Liver (tissue), 7 donors: ENCODE measurements at regions not wholly inside any gene's neighbourhood (a gene's known extent, or its start where the extent isn't known, plus 50 kb on each side); places are given as distances from the start of the nearest gene placed in this dataset.

Source experiments
- DNase-seq: peaks from one replicate; pipeline ENCODE4 v3.0.0-alpha.2; 2017; ENCODE audit warnings: low spot score
- H3K27ac ChIP-seq, 2 donors: one replicate each; pipeline ENCODE4 v1.7.0; 2013; ENCODE audit warnings: inconsistent platforms in 2 of 2, low read length in 2 of 2, control low read depth in 1 of 2, low read depth in 1 of 2, mild to moderate bottlenecking in 1 of 2
- H3K27me3 ChIP-seq, 4 donors: one replicate each; pipeline versions ENCODE4 v1.6.1 to v1.7.0; 2013; ENCODE audit warnings: low read length in 3 of 4, inconsistent platforms in 1 of 4, mild to moderate bottlenecking in 1 of 4, moderate library complexity in 1 of 4; ENCODE audit not compliant: control insufficient read depth in 4 of 4, insufficient read depth in 4 of 4
- H3K36me3 ChIP-seq, 4 donors: one replicate each; pipeline versions ENCODE4 v1.6.1 to v1.7.0; 2013; ENCODE audit warnings: low read length in 3 of 4, mild to moderate bottlenecking in 3 of 4, low read depth in 1 of 4, moderate library complexity in 1 of 4; ENCODE audit not compliant: control insufficient read depth in 4 of 4, insufficient read depth in 3 of 4
- H3K4me1 ChIP-seq, 4 donors: one replicate each; pipeline versions ENCODE4 v1.6.1 to v1.7.0; 2013; ENCODE audit warnings: low read length in 3 of 4, mild to moderate bottlenecking in 3 of 4, moderate library complexity in 1 of 4; ENCODE audit not compliant: control insufficient read depth in 4 of 4, insufficient read depth in 4 of 4
- H3K4me3 ChIP-seq, 3 donors: one replicate each; pipeline versions ENCODE4 v1.6.1 to v1.7.0; 2013; ENCODE audit warnings: low read length in 3 of 3, control low read depth in 1 of 3, low read depth in 1 of 3, mild to moderate bottlenecking in 1 of 3
- H3K9ac ChIP-seq, 2 donors: one replicate each; pipeline ENCODE4 v1.7.0; 2013; ENCODE audit warnings: low read length in 2 of 2, mild to moderate bottlenecking in 2 of 2, moderate library complexity in 2 of 2, control low read depth in 1 of 2, low read depth in 1 of 2
- H3K9me3 ChIP-seq, 4 donors: one replicate each; pipeline versions ENCODE4 v1.6.1 to v1.7.0; 2013; ENCODE audit warnings: low read length in 3 of 4; ENCODE audit not compliant: control insufficient read depth in 4 of 4
- ATF3 ChIP-seq: IDR thresholded peaks from 2 replicates; pipeline ENCODE4 v1.6.1; 2016; ENCODE audit warnings: antibody characterized with exemption
- FOXA2 ChIP-seq: IDR thresholded peaks from 2 replicates; pipeline ENCODE4 v1.6.1; 2016; ENCODE audit warnings: antibody characterized with exemption
- JUND ChIP-seq, 2 donors: IDR thresholded peaks; 2 replicates each; pipeline ENCODE4 v1.6.1; 2016; ENCODE audit warnings: antibody characterized with exemption in 2 of 2
- MAX ChIP-seq: IDR thresholded peaks from 2 replicates; pipeline ENCODE4 v1.6.1; 2016; ENCODE audit warnings: antibody characterized with exemption
- NR2F2 ChIP-seq: IDR thresholded peaks from 2 replicates; pipeline ENCODE4 v1.6.1; 2016; ENCODE audit warnings: antibody characterized with exemption
- RAD21 ChIP-seq, 2 donors: IDR thresholded peaks; 2 replicates each; pipeline ENCODE4 v1.6.1; 2016; ENCODE audit warnings: antibody characterized with exemption in 2 of 2, mild to moderate bottlenecking in 2 of 2
- REST ChIP-seq: IDR thresholded peaks from 2 replicates; pipeline ENCODE4 v1.6.1; 2016; ENCODE audit warnings: antibody characterized with exemption, mild to moderate bottlenecking
- YY1 ChIP-seq: IDR thresholded peaks from 2 replicates; pipeline ENCODE4 v1.6.1; 2016; ENCODE audit warnings: antibody characterized with exemption, mild to moderate bottlenecking
- WGBS: extraction: QIAGEN DNeasy Blood & Tissue Kit; methylation state at CpG from one replicate; pipeline ENCODE4 v1.1.7; 2013; 5-methylcytosine and 5-hydroxymethylcytosine counted together
- donor health status: healthy.
- donor health status: healthy.
- donor health status: healthy.
- donor health status: healthy.

- 96% methylated on average over 4 of the region's 4 CpGs for WGBS
- H3K9ac ChIP-seq, result no peak overlapping the region
Observed at GRCh38 chr20:57872816-57873409, 163.1 kb upstream of the PMEPA1 start.

GRCh38 chr20:57871237-57871632, 161.4 kb upstream of the PMEPA1 start:
- peaks cover 0 to 10% (median 2%) of the 10 kb centered on the region in 4 donors for H3K27me3 ChIP-seq
- H3K4me3 ChIP-seq, result no peak overlapping the region
- H3K36me3 ChIP-seq, result no peaks in the 10 kb centered on the region
- WGBS, result 79% methylated on average over 12 of the region's 12 CpGs
- H3K9ac ChIP-seq, result no peak overlapping the region
- H3K9me3 ChIP-seq, result no peaks in the 10 kb centered on the region
- no peak overlapping the region for H3K27ac ChIP-seq
- DNase-seq, result no peak
- no peak for TF ChIP-seq JUND (IDR thresholded peaks at IDR 0.05)
- no peak for TF ChIP-seq YY1
- no peak for TF ChIP-seq RAD21 (IDR thresholded peaks at IDR 0.05)
- TF ChIP-seq MAX, result no peak
- TF ChIP-seq REST, result no peak
- H3K4me1 ChIP-seq, result no peaks in the 10 kb centered on the region

More at GRCh38 chr20:57872816-57873409, 163.1 kb upstream of the PMEPA1 start:
- H3K27me3 ChIP-seq, result peaks cover 0 to 12% (median 4%) of the 10 kb centered on the region in 4 donors
- no peak for DNase-seq
- no peaks in the 10 kb centered on the region for H3K4me1 ChIP-seq
- no peaks in the 10 kb centered on the region for H3K9me3 ChIP-seq
- no peak for TF ChIP-seq JUND (IDR thresholded peaks at IDR 0.05)
- TF ChIP-seq MAX, result no peak
- TF ChIP-seq ATF3, result no peak
- TF ChIP-seq FOXA2, result no peak
- no peak for TF ChIP-seq REST
- no peak for TF ChIP-seq NR2F2
- no peaks in the 10 kb centered on the region for H3K36me3 ChIP-seq
- H3K27ac ChIP-seq, result no peak overlapping the region
- H3K4me3 ChIP-seq, result no peak overlapping the region
